HepG2 (cell line): ENCODE measurements at regions not wholly inside any gene's neighbourhood (a gene's known extent, or its start where the extent isn't known, plus 50 kb on each side); places are given as distances from the start of the nearest gene placed in this dataset.

Source experiments
- ATAC-seq: fragments of 200-7000 bp; cut with Tn5 transposase; 3 replicates; pipeline ENCODE4 v1.9.1; 2020; ENCODE audit warnings: mild to moderate bottlenecking, moderate library complexity
- BruUV-seq: library from RNA; stranded (reverse); fragments of 400-500 nt; replicated peaks from 2 replicates; lab custom pipeline; 2021; lab: Mats Ljungman, UMichigan
- CTCF ChIA-PET: fragments of 300-600 bp; formaldehyde crosslinking; extraction: SDS; loops from one replicate; lab custom pipeline; 2021; ENCODE audit warnings: low total read pairs, inconsistent platforms, low intra/inter-chr PET ratio; lab: Yijun Ruan, JAX
- POLR2A ChIA-PET: fragments of 350-600 bp; sonication (Branson Sonifier 250); formaldehyde crosslinking; loops from one replicate; lab custom pipeline; 2020; ENCODE audit warnings: antibody characterized with exemption, inconsistent platforms; lab: Yijun Ruan, JAX
- DNase-seq: peaks from one replicate; pipeline ENCODE4 v3.0.0-alpha.2; 2015; ENCODE audit warnings: low spot score
- FAIRE-seq: peaks from 3 replicates; lab custom pipeline; 2011; peaks lifted over from hg19 to GRCh38; lab: Jason Lieb, UNC
- H2AFZ ChIP-seq: one replicate; pipeline ENCODE4 v1.6.1; 2011; ENCODE audit warnings: low read length, inconsistent platforms
- H3K27ac ChIP-seq: fragments of 300-600 bp; 3 replicates; pipeline ENCODE4 v1.8.0; 2011; ENCODE audit warnings: mixed run types, mild to moderate bottlenecking, mixed read lengths, low read length, inconsistent platforms; ENCODE audit not compliant: insufficient read depth; ENCODE audit errors: extremely low read length
- H3K27me3 ChIP-seq, 2 experiments: fragments of 200-600 bp in 1 of 2; 2 replicates in 1 of 2; 3 replicates in 1 of 2; pipeline versions ENCODE4 v1.6.0 to v1.8.0; 2011; ENCODE audit warnings: low read length in 2 of 2, mild to moderate bottlenecking in 2 of 2, moderate library complexity in 2 of 2, inconsistent platforms in 1 of 2; ENCODE audit not compliant: insufficient read depth in 2 of 2, control insufficient read depth in 1 of 2
- H3K36me3 ChIP-seq, 2 experiments: fragments of 200-600 bp in 1 of 2; replicated peaks in 1 of 2; 2 replicates in 1 of 2; 3 replicates in 1 of 2; pipeline versions ENCODE4 v1.5.1 to v1.8.0; 2011; ENCODE audit warnings: low read length in 2 of 2, inconsistent platforms in 1 of 2; ENCODE audit not compliant: insufficient read depth in 2 of 2, control insufficient read depth in 1 of 2
- H3K4me1 ChIP-seq: 2 replicates; pipeline ENCODE4 v1.5.1; 2012; ENCODE audit warnings: low read length, inconsistent platforms; ENCODE audit not compliant: insufficient read depth
- H3K4me2 ChIP-seq: 2 replicates; pipeline ENCODE4 v1.6.0; 2011; ENCODE audit warnings: low read depth, low read length, inconsistent platforms
- H3K4me3 ChIP-seq, 3 experiments: fragments of 200-600 bp in 1 of 3; sonication (generic), shearing (Covaris generic) in 1 of 3; replicated peaks in 1 of 3; 2 replicates each; pipeline ENCODE4 v1.5.1; 2011 to 2016; ENCODE audit warnings: low read length in 3 of 3, inconsistent platforms in 2 of 3, low read depth in 2 of 3, mild to moderate bottlenecking in 2 of 3, control low read depth in 1 of 3, mixed read lengths in 1 of 3; ENCODE audit not compliant: insufficient read depth in 1 of 3
- H3K79me2 ChIP-seq: one replicate; pipeline ENCODE4 v1.6.1; 2011; ENCODE audit warnings: low read length, inconsistent platforms; ENCODE audit not compliant: insufficient read depth
- H3K9ac ChIP-seq: 2 replicates; pipeline ENCODE4 v1.6.0; 2011; ENCODE audit warnings: mild to moderate bottlenecking, low read depth, low read length, inconsistent platforms; ENCODE audit not compliant: insufficient read depth
- H3K9me3 ChIP-seq: 2 replicates; pipeline ENCODE4 v1.5.1; 2012; ENCODE audit warnings: mild to moderate bottlenecking, low read length
- H4K20me1 ChIP-seq: 2 replicates; pipeline ENCODE4 v1.6.0; 2011; ENCODE audit warnings: inconsistent platforms, mild to moderate bottlenecking, low read length, moderate library complexity; ENCODE audit not compliant: insufficient read depth
- FOXO4 ChIP-seq: sonication (generic); formaldehyde crosslinking; conservative IDR thresholded peaks from 2 replicates; pipeline ENCODE4 v1.8.1; 2023; ENCODE audit warnings: missing genetic modification reagents
- MAFF ChIP-seq: IDR thresholded peaks from 2 replicates; pipeline ENCODE4 v1.6.1; 2011; ENCODE audit warnings: low read depth, low read length, improper control_type of control experiment
- MAFK ChIP-seq, 2 experiments: IDR thresholded peaks in 1 of 2; conservative IDR thresholded peaks in 1 of 2; 2 replicates each; pipeline ENCODE4 v1.6.1; 2011; ENCODE audit warnings: improper control_type of control experiment in 2 of 2, low read length in 2 of 2
- POGK ChIP-seq: sonication (generic); formaldehyde crosslinking; conservative IDR thresholded peaks from 2 replicates; pipeline ENCODE4 v1.8.0; 2022; ENCODE audit warnings: mild to moderate bottlenecking, moderate library complexity, missing genetic modification reagents
- SRF ChIP-seq: IDR thresholded peaks from 2 replicates; pipeline ENCODE4 v1.6.1; 2011; ENCODE audit warnings: mild to moderate bottlenecking, low read depth, low read length, moderate library complexity
- ZBTB1 ChIP-seq: sonication (generic); formaldehyde crosslinking; IDR thresholded peaks from 2 replicates; pipeline ENCODE4 v1.4.0; 2020; ENCODE audit warnings: missing genetic modification reagents, borderline replicate concordance
- ZBTB37 ChIP-seq: sonication (generic); formaldehyde crosslinking; IDR thresholded peaks from 2 replicates; pipeline ENCODE4 v1.4.0; 2020; ENCODE audit warnings: mild to moderate bottlenecking, missing genetic modification reagents
- ZNF275 ChIP-seq: sonication (generic); formaldehyde crosslinking; IDR thresholded peaks from 2 replicates; pipeline ENCODE4 v1.8.0; 2022; ENCODE audit warnings: missing genetic modification reagents, mild to moderate bottlenecking, inconsistent platforms, borderline replicate concordance
- ZNF629 ChIP-seq: sonication (generic); formaldehyde crosslinking; conservative IDR thresholded peaks from 2 replicates; pipeline ENCODE4 v1.5.0; 2020; ENCODE audit warnings: missing genetic modification reagents
- WGBS: methylation state at CpG from one replicate; pipeline ENCODE4 v1.1.6; 2017; ENCODE audit warnings: low lambda C conversion rate; 5-methylcytosine and 5-hydroxymethylcytosine counted together
- in situ Hi-C: cut with HindIII; loops from 2 replicates; pipeline ENCODE4 v1.10.0; 2017; ENCODE audit warnings: low pct_unique_long_range_greater_than_20kb; ENCODE audit not compliant: extremely low pct_ligation_motif_present
- intact Hi-C: fragments of 100-400 bp; cut with micrococcal nuclease; formaldehyde crosslinking; loops from one replicate; pipeline ENCODE4 v1.10.0; 2022; ENCODE audit not compliant: unreplicated experiment

GRCh38 chr2:201972621-201973255, 60.9 kb upstream of the FZD7 start (continued):
- TF ChIP-seq ZNF275 (CRISPR knock-in tag) (no peak), ZBTB37 (CRISPR knock-in tag) (no peak), POGK (CRISPR knock-in tag) (no peak), ZBTB1 (CRISPR knock-in tag) (no peak), ZNF629 (CRISPR knock-in tag) (no peak)

- H3K9ac ChIP-seq: no peak overlapping the region
- H3K79me2 ChIP-seq: no peaks in the 10 kb centered on the region
- H3K27me3 ChIP-seq: peaks cover 0 to 19% of the 10 kb centered on the region in 2 experiments; a peak in 4 of 5 replicates
- POLR2A ChIA-PET: no interaction called here
- DNase-seq: no peak
- no peak overlapping the region for H3K27ac ChIP-seq
- in situ Hi-C loops (no loop called here), intact Hi-C loops (no loop called here)
- TF ChIP-seq MAFK (conservative IDR thresholded peaks at IDR 0.05 in 1 of 2, IDR thresholded peaks at IDR 0.05 in 1 of 2; ENCODE audit: low read length in 2 of 2) (peak; percentile 41 to 51; a peak in 3 of 4 replicates), SRF (no peak), MAFF (peak; percentile 47), FOXO4 (CRISPR knock-in tag) (0 out of 2 replicates have a peak, but pooled peaks have one; percentile 32)
- no peak overlapping the region for H2AFZ ChIP-seq
- H3K4me3 ChIP-seq: no peak overlapping the region
- no peak for FAIRE-seq
- no peaks in the 10 kb centered on the region for H3K36me3 ChIP-seq
- H4K20me1 ChIP-seq: no peaks in the 10 kb centered on the region
- no peak for ATAC-seq
- WGBS: 62% methylated on average over 10 of the region's 10 CpGs
- no TSS peak for BruUV-seq
- H3K4me1 ChIP-seq: peaks cover 26% of the 10 kb centered on the region
- H3K9me3 ChIP-seq: no peaks in the 10 kb centered on the region
- H3K4me2 ChIP-seq: no peak overlapping the region
- CTCF ChIA-PET: no interaction called here
Measured at GRCh38 chr2:201973305-201973928, 60.2 kb upstream of the FZD7 start.
